HG03342 (cell line): ENCODE measurements at regions not wholly inside any gene's neighbourhood (a gene's known extent, or its start where the extent isn't known, plus 50 kb on each side); places are given as distances from the start of the nearest gene placed in this dataset.

ENCODE experiments used
- ATAC-seq: cut with Tn5 transposase; IDR thresholded peaks from one replicate; pipeline ENCODE4 v1.9.1; 2021; ENCODE audit warnings: mild to moderate bottlenecking, moderate library complexity; ENCODE audit not compliant: unreplicated experiment

GRCh38 chr3:16103472-16103871, 71.0 kb upstream of the GALNT15 start:
- ATAC-seq, result no peak

GRCh38 chr3:16104156-16104555, 70.3 kb upstream of the GALNT15 start:
- ATAC-seq, result no peak

GRCh38 chr3:16106050-16106449, 68.4 kb upstream of the GALNT15 start:
- ATAC-seq, result no peak

- ATAC-seq, result no peak
Measured at GRCh38 chr3:16108424-16108823, 66.1 kb upstream of the GALNT15 start.

- ATAC-seq, result no peak
Measured at GRCh38 chr3:16109929-16110328, 64.6 kb upstream of the GALNT15 start.

- ATAC-seq, result no peak
Measured at GRCh38 chr3:16112910-16113504, 61.5 kb upstream of the GALNT15 start.

- ATAC-seq, result no peak
Measured at GRCh38 chr3:16113704-16114103, 60.8 kb upstream of the GALNT15 start.

- no peak for ATAC-seq
Measured at GRCh38 chr3:16114429-16114828, 60.1 kb upstream of the GALNT15 start.

- ATAC-seq, result no peak
Measured at GRCh38 chr3:16114930-16115329, 59.5 kb upstream of the GALNT15 start.

GRCh38 chr3:16118396-16118795, 56.1 kb upstream of the GALNT15 start:
- ATAC-seq, result no peak

- ATAC-seq, result no peak
Measured at GRCh38 chr3:16119887-16120286, 54.6 kb upstream of the GALNT15 start.

- no peak for ATAC-seq
Measured at GRCh38 chr3:16121391-16121790, 53.1 kb upstream of the GALNT15 start.

- ATAC-seq, result no peak
Measured at GRCh38 chr3:16122155-16122554, 52.3 kb upstream of the GALNT15 start.

- ATAC-seq, result no peak
Measured at GRCh38 chr3:16122661-16123060, 51.8 kb upstream of the GALNT15 start.

GRCh38 chr3:16124636-16125035, 49.8 kb upstream of the GALNT15 start:
- ATAC-seq, result no peak
